Loucy (cell line): ENCODE measurements at regions not wholly inside any gene's neighbourhood (a gene's known extent, or its start where the extent isn't known, plus 50 kb on each side); places are given as distances from the start of the nearest gene placed in this dataset.

ENCODE experiments used
- H2AFZ ChIP-seq: fragments of 200-600 bp; sonication (generic); 2 replicates; pipeline ENCODE4 v1.6.0; 2016; ENCODE audit warnings: antibody characterized with exemption, mild to moderate bottlenecking, low read length, moderate library complexity
- H3F3A ChIP-seq: fragments of 200-600 bp; 2 replicates; pipeline ENCODE4 v1.6.0; 2016; ENCODE audit warnings: antibody characterized with exemption, low read depth, mild to moderate bottlenecking
- H3K27me3 ChIP-seq: fragments of 200-600 bp; sonication (generic); 2 replicates; pipeline ENCODE4 v1.6.1; 2014; ENCODE audit warnings: low read length, mild to moderate bottlenecking; ENCODE audit not compliant: insufficient read depth, poor library complexity, severe bottlenecking
- H3K36me3 ChIP-seq: fragments of 200-600 bp; sonication (generic); 2 replicates; pipeline ENCODE4 v1.6.1; 2016; ENCODE audit warnings: low read length; ENCODE audit not compliant: insufficient read depth
- H3K4me1 ChIP-seq: fragments of 200-600 bp; sonication (generic); 2 replicates; pipeline ENCODE4 v1.5.1; 2014; ENCODE audit warnings: low read length, mild to moderate bottlenecking; ENCODE audit not compliant: insufficient read depth, poor library complexity, severe bottlenecking
- H3K4me2 ChIP-seq: fragments of 200-600 bp; sonication (generic); 2 replicates; pipeline ENCODE4 v1.6.0; 2014; ENCODE audit warnings: antibody characterized with exemption, low read length, low read depth, mild to moderate bottlenecking; ENCODE audit not compliant: poor library complexity, severe bottlenecking
- H3K4me3 ChIP-seq: fragments of 200-600 bp; sonication (generic); 2 replicates; pipeline ENCODE4 v1.5.1; 2014; ENCODE audit warnings: low read length, mild to moderate bottlenecking, mixed read lengths; ENCODE audit not compliant: poor library complexity, severe bottlenecking
- H3K79me2 ChIP-seq: fragments of 200-600 bp; sonication (generic); 2 replicates; pipeline ENCODE4 v1.6.1; 2014; ENCODE audit warnings: low read length; ENCODE audit not compliant: insufficient read depth
- H3K9ac ChIP-seq: fragments of 200-600 bp; sonication (generic); 2 replicates; pipeline ENCODE4 v1.6.0; 2014; ENCODE audit warnings: mild to moderate bottlenecking, low read depth, low read length, moderate library complexity; ENCODE audit not compliant: poor library complexity, severe bottlenecking
- H3K9me2 ChIP-seq: fragments of 200-600 bp; sonication (generic); replicated peaks from 2 replicates; pipeline ENCODE4 v1.6.1; 2016; ENCODE audit warnings: low read depth, low read length, mixed read lengths
- H3K9me3 ChIP-seq: fragments of 200-600 bp; sonication (generic); 2 replicates; pipeline ENCODE4 v1.6.1; 2014; ENCODE audit warnings: mild to moderate bottlenecking, antibody characterized with exemption, low read length, low read depth; ENCODE audit not compliant: insufficient read depth
- H4K20me1 ChIP-seq: fragments of 200-600 bp; sonication (generic); 2 replicates; pipeline ENCODE4 v1.6.0; 2014; ENCODE audit warnings: antibody characterized with exemption, low read length, mild to moderate bottlenecking; ENCODE audit not compliant: insufficient read depth, poor library complexity, severe bottlenecking
- EZH2phosphoT487 ChIP-seq: fragments of 200-600 bp; IDR thresholded peaks from 2 replicates; pipeline ENCODE4 v1.6.1; 2018; ENCODE audit warnings: antibody characterized with exemption, mild to moderate bottlenecking, moderate library complexity, borderline replicate concordance
- TF ChIP-seq, protein P1 (sequence below): fragments of 200-600 bp; sonication (generic); conservative IDR thresholded peaks from 2 replicates; pipeline ENCODE4 v1.5.1; 2014; ENCODE audit warnings: mild to moderate bottlenecking, antibody characterized with exemption, low read length

DNA sequence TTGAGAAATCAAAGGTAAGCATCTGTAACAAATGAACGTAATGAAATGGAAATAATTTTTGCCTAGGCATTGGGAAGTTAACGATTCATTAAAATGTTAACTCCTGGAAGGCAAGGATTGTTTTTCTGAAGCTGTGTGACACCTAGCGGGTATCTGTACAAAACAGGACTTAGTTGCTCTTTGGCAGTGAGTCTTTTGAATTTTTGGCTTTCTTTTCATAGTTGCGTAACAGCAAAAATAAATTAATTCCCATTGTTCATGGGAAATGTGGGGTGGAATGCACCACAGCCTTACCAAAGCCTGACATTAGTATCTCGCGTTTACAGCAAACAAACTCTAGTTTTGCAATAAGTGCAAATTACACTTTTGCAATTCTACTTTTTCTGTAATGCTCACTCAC, 92.7 kb upstream of the DTNBP1 start:
- no peak for TF ChIP-seq EZH2phosphoT487
- TF ChIP-seq, protein P1, sequence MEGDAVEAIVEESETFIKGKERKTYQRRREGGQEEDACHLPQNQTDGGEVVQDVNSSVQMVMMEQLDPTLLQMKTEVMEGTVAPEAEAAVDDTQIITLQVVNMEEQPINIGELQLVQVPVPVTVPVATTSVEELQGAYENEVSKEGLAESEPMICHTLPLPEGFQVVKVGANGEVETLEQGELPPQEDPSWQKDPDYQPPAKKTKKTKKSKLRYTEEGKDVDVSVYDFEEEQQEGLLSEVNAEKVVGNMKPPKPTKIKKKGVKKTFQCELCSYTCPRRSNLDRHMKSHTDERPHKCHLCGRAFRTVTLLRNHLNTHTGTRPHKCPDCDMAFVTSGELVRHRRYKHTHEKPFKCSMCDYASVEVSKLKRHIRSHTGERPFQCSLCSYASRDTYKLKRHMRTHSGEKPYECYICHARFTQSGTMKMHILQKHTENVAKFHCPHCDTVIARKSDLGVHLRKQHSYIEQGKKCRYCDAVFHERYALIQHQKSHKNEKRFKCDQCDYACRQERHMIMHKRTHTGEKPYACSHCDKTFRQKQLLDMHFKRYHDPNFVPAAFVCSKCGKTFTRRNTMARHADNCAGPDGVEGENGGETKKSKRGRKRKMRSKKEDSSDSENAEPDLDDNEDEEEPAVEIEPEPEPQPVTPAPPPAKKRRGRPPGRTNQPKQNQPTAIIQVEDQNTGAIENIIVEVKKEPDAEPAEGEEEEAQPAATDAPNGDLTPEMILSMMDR: no peak
- no peak overlapping the region for H3K4me2 ChIP-seq
- H3K36me3 ChIP-seq: no peaks in the 10 kb centered on the region
- H3K4me3 ChIP-seq: no peak overlapping the region
- no peaks in the 10 kb centered on the region for H4K20me1 ChIP-seq
- no peaks in the 10 kb centered on the region for H3K9me2 ChIP-seq
- H3K79me2 ChIP-seq: no peaks in the 10 kb centered on the region
- H3F3A ChIP-seq: no peaks in the 10 kb centered on the region
- no peaks in the 10 kb centered on the region for H3K27me3 ChIP-seq
- no peaks in the 10 kb centered on the region for H3K9me3 ChIP-seq
- no peak overlapping the region for H2AFZ ChIP-seq
- peaks cover 8% of the 10 kb centered on the region for H3K4me1 ChIP-seq
- H3K9ac ChIP-seq: no peak overlapping the region

- no peaks in the 10 kb centered on the region for H3F3A ChIP-seq
- no peak overlapping the region for H3K9ac ChIP-seq
- H3K27me3 ChIP-seq: no peaks in the 10 kb centered on the region
- TF ChIP-seq, protein P1: no peak
- TF ChIP-seq EZH2phosphoT487: no peak
- H3K4me1 ChIP-seq: peaks cover 8% of the 10 kb centered on the region
- H3K4me2 ChIP-seq: no peak overlapping the region
- no peaks in the 10 kb centered on the region for H3K36me3 ChIP-seq
- no peaks in the 10 kb centered on the region for H3K9me3 ChIP-seq
- no peaks in the 10 kb centered on the region for H3K79me2 ChIP-seq
- no peaks in the 10 kb centered on the region for H3K9me2 ChIP-seq
- no peak overlapping the region for H3K4me3 ChIP-seq
- no peaks in the 10 kb centered on the region for H4K20me1 ChIP-seq
- no peak overlapping the region for H2AFZ ChIP-seq
These were observed 91.9 kb upstream of the DTNBP1 start for GRCh38 chr6:15754706-15755079.

DNA sequence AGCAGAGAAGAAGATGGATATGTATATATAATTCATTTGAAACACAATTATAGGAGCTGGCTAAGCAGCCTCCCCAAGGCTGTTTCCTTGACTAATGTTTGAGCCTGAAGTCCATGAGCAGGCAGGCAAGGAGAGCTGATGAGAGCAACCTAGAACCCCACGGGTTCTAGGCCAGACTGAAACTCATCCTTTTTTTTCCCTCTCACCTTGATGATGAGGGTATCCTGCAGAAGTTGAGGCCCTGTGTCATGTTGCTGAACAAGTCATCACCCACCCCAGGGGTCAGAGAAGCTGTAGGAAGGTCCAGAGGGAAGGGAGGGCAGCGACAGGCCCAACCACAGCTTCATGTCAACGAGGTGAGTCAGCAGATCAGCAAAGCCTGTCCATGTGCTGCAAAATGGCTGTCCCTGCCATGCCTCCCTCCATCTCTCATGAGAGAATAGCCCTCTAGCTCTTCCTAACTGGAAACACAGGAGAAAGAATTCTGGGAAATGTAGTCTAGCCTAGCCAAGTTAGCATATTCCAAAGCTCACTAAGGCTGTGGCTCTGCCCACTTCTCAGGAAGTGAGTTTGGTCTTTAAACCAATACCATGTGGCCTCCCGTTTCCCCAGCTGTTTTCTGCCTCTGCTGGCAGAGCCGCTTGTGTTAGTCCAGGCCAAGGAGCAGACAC, 91.3 kb upstream of the DTNBP1 start:
- Histone ChIP-seq H2AFZ (peak overlapping the region; percentile 69), H3F3A (no peaks in the 10 kb centered on the region), H4K20me1 (no peaks in the 10 kb centered on the region), H3K27me3 (no peaks in the 10 kb centered on the region), H3K9ac (no peak overlapping the region), H3K4me3 (no peak overlapping the region), H3K9me2 (no peaks in the 10 kb centered on the region), H3K4me1 (peaks cover 8% of the 10 kb centered on the region), H3K79me2 (no peaks in the 10 kb centered on the region), H3K9me3 (no peaks in the 10 kb centered on the region), H3K4me2 (no peak overlapping the region), H3K36me3 (no peaks in the 10 kb centered on the region)
- TF ChIP-seq, protein P1: no peak
- no peak for TF ChIP-seq EZH2phosphoT487
